GM21737 (cell line): ENCODE measurements at regions not wholly inside any gene's neighbourhood (a gene's known extent, or its start where the extent isn't known, plus 50 kb on each side); places are given as distances from the start of the nearest gene placed in this dataset.
"Not testable (repeated sequence)": the region's sequence is repeated elsewhere in the genome, so short reads cannot be mapped to it uniquely, and the experiment has no call there.

ENCODE experiments used
- ATAC-seq: cut with Tn5 transposase; IDR thresholded peaks from one replicate; pipeline ENCODE4 v1.9.1; 2021; ENCODE audit warnings: mild to moderate bottlenecking, moderate library complexity; ENCODE audit not compliant: unreplicated experiment

DNA sequence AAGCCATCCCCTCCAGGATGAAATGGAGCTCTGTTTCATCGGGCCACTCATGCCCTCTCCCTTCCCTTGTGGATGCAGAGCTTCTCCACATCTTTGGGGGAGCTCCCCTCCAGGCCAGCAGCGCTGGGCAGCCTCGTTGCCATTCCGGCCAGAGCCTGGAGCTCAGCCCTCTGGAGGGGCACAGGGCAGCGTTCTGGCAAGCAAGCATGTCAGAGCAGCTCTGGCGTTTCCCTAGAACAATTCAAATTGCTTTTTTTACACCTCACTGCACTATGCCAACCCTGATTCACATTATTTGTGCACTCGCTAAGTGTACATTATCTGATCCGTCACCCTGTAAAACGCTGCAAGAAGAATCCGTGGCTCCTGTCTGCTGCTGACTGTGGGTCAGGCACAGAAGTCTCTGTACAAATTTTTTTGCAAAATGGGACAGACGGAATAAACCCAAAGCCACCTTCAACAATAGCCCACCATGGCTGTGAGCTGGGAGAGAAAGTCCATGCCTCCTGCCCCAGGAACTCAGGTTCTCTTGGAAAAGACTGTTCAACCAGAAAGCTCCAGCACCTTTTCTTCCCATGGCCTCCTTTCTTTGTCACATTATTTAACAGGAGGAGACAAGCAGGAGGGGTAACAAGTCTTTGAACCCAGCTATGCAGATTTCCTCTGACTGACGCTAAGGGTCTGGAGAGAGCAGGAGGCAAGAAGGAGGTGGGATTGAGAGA is 139.5 kb upstream of the CADM1 start:
- ATAC-seq, result no peak

DNA sequence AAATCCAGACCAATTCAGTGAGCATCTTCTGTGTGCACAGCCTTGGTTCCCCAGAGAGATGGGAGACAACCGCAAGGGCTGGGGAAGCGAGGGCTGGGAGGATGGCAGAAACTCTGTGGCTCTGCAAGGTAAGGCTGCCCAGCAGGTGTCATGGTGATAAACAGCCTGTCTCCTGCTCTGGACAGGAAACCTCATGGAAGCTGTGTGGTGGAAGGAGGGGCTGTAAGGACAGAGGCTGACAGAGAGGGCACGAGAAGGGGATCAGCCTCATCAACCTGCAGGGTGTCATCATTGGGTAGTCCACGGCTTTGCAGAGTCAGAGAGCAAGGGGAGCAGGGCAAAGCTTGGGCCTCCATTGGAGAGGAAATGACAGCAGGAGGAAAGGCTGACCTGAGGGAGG is 138.4 kb upstream of the CADM1 start:
- ATAC-seq, result no peak

DNA sequence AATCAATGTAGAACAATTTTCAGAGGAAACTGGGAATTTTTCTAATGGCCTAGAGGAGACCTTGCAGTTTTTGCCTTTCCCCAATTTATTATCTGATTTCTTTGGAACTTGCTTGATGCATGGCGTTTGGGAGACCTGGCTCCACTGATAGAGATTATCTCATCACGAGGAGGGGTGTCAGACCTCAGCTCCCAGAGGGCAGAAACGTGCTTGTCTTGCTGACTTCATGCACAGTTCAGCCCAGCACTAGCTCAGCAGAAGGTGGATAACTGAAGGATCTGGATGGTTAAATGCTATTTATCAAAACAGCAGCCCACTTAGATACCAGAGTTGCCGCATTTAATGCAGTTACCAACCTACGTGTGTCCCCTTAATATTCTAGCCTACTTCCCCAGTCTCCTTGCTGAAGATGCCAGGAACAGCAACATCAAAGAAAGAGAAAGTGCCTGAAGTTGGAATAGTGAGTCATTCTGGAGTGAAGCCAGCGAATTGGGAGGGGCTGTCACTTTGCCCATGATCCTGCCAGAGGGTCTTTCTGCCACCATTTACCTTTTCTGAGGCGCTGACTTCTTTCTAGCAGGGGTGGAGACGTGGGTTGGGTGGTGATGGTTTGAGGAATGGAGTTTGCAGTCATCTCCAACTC is 133.5 kb upstream of the CADM1 start:
- no peak for ATAC-seq

DNA sequence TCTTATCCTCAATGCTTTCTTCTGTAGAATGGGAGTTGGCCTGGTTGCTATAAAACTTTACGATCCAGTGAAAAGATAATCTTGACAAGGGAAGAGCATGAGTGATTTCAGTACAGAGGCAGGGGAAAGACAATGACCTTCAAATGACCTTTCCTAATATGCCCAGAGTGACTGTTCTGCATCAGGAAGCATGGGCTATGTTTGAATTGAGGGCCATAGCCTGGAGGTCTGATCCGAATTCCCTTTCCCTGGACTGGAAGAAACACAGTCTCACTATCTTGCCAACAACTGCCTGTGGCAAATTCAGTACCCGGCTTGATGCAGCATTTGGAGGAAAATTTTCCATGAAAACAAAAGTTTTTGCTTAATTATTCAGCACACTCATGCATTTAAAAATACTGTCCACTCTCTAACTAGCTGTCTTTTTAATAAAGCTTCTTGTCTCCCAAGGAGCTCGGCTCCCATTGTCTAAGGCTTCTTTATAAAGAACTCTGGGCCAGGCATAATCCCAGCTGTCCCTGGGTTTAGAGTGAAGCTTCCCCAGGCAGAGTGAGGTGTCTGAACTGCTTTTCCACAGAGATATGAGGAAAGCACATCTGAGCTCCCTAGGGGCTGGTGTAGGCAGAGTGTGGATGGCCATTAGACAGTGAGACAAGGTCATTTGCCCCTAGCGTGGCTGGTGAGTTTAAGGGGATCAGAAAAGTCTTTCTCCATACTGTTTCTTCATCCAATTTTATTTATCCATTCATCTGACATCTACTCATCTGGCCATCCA is 132.7 kb upstream of the CADM1 start:
- ATAC-seq, result no peak

DNA sequence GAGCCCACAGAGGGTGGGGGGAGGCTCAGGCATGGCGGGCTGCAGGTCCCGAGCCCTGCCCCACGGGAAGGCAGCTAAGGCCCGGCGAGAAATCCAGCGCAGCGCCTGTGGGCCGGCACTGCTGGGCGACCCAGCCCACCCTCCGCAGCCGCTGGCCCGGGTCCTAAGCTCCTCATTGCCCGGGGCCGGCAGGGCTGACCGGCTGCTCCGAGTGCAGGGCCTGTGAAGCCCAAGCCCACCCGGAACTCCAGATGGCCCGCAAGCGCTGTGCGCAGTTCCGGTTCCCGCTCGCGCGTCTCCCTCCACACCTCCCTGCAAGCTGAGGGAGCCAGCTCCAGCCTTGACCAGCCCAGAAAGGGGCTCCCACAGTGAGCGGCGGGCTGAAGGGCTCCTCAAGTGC is 129.8 kb upstream of the CADM1 start:
- not testable (repeated sequence) for ATAC-seq

DNA sequence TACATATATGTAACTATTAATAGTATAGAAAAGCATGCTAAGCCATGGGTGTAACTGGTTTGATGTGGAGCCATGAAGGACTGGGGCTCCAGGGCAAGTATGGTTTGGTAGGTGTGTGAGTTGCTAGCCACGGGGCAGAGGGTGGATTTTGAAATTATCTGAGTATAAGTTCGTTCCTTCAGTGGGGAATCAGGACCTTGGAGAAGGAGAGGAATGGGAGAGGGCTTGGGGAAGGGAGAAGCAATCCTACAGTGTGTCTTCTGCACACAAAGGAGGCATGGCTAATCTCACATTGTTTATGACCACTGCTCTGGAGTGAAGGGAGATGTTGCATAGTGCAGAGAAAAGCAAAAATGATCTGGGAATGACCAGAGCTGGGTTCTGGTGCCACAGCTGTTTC is 127.8 kb upstream of the CADM1 start:
- ATAC-seq, result no peak

DNA sequence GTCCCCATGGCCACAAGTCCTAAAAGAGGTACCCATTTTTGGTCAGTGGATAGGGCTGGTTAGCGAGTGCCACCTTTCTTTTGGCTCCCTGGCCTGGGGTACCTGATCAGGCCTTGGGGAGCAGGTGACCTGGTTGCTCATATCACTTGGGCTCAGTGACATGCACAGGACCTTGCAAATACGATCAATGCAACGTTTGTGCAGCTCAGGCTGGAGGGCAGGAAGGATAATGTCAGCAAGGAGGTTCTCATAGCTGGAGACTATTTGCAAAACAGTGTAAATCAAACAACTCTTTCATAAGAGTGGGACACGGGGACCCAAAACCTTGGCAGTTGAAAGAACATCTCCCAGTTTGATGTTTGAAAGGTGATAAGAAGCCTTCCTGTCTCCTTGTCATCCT is 127.4 kb upstream of the CADM1 start:
- no peak for ATAC-seq

DNA sequence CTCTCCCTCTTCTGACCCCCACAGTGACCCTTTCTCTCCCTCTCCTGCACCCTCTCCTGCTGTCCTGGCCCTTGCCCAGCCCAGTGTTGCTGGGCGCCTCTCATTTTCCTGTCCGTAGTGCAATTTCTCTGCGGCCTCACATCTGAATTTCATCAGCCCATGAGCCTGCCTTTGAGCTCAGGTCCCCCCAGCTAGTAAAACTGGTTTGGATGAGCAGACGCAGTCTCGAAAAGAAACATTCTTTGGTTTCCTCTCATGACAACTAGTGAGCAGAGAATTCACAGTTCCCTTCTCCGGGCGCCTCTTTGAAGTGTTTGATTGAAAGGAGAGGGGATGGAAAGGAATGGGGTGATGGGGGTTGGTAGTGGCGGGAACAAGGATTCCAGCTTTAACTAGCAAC is 126.0 kb upstream of the CADM1 start:
- no peak for ATAC-seq

DNA sequence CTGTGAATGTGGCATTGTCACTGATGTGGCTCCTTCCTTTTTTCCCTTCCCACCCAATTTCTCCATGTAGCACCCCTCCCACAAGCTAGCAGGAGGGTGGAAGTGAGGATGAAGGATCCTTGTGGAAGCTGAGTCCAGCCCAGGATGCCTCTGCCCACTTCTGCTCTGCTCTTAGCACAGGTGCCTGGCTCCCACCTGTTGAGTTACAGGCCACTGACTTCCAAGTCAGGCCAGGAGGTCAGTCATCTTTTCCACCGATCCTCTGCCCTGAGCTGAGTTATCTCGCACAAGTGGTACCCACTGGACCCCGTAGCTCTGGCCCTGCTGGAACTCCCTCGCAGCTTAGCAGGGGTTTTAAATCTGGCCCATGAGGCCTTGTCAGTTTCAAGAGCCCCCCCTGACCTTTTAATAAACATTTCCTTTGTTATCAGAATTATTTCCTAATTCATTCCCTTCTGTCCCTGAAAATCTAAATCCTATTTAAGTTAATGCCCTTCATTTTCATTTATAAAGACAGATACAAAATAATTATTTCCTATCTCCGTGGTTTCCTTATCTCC is 125.3 kb upstream of the CADM1 start:
- ATAC-seq, result no peak

DNA sequence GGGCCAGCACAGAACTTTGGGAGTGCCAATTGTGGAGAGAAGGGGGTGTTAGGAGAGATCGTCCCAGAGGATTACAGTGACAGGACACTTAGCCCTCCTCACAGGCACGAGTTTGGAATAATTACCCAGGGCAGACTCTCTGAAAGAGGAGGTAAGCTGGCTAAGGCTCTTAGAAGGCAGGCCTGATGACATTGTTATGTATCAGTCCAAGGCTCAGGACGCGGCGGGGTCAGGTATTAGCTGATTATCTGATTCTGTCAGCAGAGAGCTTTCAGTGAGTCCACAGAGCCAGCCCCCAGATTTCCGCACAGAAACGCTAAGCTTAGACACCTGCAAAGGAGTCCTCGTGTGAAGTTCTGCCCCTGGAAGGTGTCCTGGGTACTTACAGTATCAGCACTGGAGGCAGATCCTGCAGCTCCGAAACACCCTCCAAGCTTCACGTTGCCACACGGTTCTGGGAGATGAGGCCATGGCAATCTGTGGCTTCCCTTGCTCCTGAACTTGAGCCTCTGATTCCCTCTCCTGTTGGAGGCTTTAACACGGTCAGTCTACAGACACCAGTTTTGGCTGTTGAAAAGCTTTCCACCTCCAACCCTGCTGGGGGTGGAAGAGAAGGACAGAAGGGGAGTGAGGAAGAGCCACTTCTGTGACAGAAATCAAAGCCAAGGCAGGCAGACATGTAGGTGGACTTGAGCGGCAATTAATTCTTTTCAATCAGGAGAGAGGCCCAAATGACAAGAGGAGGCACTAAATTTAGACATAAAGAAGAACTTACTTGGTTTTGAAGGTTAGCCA is 123.6 kb upstream of the CADM1 start:
- no peak for ATAC-seq

DNA sequence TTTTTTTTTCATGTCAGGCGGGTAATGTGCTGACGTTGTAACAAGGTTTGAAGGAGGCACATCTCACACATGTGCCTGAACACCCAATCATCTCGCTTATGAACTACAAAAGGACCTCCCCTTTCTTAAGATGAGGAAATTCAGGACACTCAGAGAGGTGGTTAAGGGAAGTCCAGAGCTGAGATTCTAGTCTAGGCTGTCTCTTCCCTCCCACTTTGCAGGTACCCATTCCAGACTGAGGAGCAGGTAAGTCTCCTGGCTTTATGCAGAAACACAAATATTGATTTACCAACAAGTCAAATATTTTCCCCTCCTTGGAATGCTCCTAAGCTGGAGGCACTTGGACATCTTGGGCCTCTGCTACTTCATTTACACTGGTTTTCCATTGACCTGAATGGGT is 122.9 kb upstream of the CADM1 start:
- no peak for ATAC-seq

DNA sequence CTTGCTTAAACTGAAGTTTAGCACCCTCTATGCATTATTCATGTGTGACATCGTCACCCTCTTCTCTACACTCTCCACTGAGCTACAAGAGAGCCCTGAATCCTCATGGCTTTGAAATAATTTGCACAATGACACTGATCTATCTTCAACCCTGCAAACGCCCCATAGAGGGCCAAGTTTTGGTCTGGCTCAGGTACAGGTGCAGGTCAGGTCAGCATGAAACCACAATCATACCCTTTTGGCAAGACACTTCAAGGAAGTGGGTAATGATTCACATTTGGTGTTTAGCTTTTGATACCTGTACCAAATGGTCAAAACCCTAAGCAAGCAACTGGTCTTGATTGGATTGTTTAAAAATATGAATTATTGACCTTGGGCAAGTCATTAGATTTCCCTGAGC is 122.2 kb upstream of the CADM1 start:
- no peak for ATAC-seq

DNA sequence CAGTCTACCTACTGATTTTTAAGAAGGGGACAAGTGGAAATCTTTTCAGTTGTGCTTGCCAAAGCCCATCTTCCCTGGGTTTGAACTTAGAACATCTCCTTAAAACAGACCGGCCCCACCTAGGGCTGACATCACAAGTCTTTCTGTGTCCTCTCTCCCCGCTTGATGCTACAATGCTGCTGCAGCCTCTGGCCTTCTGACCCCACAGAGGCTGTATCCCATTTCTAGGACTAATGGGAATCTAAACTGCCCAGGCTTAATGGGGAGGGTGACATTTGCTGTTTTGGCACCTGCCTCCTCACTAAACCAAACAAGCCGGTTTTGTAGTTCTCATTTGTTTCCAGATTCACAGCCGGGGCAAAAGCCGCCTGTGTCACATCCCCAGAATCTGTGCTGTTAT is 121.3 kb upstream of the CADM1 start:
- ATAC-seq, result no peak

DNA sequence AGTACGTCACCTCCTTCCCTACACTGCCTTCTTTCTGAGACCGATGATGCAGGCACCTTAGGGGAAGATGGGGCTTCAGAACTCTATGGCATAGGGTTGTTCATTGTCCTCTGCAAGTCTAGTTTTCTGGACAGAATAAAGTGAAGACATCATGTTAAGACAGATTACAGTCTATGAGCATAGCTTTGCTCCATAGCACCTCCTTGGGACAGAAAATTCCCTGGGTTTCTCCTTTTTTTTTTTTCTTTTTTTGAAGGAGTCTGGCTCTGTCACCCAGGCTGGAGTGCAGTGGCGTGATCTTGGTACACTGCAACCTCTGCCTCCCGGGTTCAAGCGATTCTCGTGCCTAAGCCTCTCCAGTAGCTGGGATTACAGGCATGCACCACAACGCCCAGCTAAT is 119.8 kb upstream of the CADM1 start:
- no peak for ATAC-seq

DNA sequence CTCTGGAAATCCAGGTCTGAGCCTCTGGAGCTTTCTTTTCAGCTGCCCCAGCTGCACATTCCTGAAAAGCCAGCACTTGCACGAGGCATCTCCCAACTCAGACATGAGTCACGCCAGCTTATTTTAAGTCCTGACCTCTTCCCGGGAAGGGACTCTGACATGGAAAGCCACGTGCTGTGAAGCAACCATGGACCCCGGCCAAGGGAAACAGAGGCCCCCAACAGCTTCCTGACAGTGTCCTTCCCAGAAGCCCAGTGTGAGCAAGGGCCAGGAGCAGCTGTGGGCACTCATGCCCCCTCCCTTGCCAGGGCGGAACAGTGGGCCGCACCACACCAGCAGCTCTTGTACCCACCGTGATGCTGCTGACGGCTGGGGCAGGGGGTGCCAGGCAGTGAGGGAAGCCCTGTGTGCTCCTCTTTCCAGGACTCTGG is 118.8 kb upstream of the CADM1 start:
- ATAC-seq, result no peak

DNA sequence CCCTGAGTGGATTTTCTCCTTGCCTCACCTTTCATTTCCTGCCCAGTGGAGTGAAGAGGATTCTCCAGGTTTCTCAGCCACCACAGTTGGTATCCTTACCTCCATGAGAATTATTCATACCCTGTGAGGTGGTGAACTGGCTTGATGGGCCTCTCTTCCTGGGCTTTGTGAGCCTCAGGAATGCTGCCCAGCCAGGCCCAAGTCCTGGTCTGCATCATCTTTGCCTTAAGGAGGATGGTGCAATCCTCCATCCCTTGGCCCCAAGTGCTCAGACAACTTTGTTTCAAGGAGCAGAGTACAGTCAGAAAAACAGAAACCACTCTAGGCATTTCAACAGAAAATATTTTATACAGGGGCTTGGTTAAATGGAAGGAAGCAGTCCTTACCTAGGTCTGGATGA is 114.2 kb upstream of the CADM1 start:
- no peak for ATAC-seq

DNA sequence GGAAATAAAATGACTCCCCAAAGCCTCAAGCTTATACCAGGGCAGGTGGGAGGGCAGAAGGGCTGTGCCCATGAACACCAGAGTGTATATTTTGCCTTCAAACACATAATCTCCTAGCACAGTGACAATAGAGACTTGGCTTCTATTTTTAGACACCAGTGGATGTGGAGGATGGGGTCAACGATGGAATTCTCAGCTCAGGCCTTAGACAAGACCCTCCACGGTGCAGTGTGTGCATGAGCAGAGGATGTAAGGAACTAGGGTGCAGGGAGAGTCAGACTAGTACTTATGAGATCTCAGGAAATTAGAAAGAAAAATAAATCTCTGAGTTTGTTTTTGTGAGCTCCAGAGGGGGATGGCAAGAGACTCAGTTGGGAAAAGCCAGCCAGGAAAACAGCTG is 113.6 kb upstream of the CADM1 start:
- no peak for ATAC-seq

DNA sequence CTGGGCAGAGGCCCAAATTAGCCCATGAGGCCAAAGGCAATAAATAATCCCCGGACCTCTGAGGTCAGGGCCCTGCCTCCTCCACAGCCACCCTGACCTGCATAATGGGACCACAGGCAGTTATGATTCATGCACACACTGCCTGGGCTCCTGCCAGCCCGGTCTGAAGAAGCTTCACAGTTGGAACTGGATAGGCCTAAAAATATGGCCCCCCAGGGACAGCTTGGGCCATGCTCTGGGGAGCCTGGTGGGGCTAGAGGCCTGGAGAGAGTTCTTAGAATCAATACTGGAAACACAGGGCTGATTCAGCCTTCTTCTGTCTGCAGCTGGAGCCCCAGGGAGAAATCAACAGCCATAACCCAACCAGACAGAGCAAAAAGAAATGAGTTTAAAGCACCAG is 112.8 kb upstream of the CADM1 start:
- ATAC-seq, result no peak

DNA sequence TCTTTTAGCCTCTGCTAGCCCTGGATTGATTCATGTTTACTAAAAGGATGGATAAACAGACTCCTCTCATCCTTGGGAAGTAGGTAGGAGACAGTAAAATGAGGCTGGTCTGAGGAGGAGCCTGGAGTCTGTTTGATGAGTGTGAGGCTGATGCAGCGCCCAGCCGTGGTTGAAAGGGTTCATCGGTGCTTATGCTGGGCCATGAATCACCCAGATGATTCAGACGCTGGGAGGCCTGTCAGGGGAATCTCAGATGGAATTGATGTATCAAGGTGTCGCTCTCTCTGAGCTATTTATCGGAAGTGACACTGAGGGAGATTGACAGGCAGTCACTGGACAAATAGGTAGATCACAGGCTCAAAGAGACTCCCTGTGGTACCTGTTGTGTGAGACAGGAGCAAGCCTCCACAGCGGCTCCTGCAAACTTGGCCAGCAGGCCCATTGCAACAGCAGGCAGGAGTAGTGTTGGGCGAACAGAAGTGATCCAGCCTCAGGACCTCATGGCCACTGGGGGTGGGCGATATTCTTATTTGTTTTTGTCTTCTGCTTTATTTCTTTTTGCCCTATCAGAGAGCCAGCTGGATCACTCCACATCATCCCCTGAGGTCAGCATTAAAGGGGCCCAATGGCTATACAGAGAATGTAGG is 109.9 kb upstream of the CADM1 start:
- no peak for ATAC-seq

DNA sequence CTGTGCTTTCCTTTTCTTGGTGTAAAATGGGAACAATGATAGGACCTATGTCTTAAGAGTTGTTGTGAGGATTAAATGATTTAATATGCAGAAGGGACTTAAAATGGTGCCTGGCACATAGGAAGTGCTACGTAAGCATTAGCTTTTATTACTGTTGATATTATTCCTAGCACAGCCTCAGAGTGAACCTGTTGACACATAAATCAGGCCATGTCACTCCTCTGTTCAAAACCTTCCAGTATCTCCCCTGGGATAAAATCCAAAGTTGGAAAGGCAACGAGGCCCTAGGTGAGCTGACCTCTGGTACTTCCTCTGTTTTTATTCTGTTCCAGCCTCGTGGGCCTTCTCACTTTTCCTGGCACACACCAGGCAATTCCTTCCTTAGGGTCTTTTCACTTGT is 108.8 kb upstream of the CADM1 start:
- ATAC-seq, result no peak
